Liver (tissue), 8 donors: ENCODE measurements at regions not wholly inside any gene's neighbourhood (a gene's known extent, or its start where the extent isn't known, plus 50 kb on each side); places are given as distances from the start of the nearest gene placed in this dataset.

Experiments used
- DNase-seq: peaks from one replicate; pipeline ENCODE4 v3.0.0-alpha.2; 2017; ENCODE audit warnings: low spot score
- H3K27ac ChIP-seq, 2 donors: one replicate each; pipeline ENCODE4 v1.7.0; 2013; ENCODE audit warnings: inconsistent platforms in 2 of 2, low read length in 2 of 2, control low read depth in 1 of 2, low read depth in 1 of 2, mild to moderate bottlenecking in 1 of 2
- H3K27me3 ChIP-seq, 4 donors: one replicate each; pipeline versions ENCODE4 v1.6.1 to v1.7.0; 2013; ENCODE audit warnings: low read length in 3 of 4, inconsistent platforms in 1 of 4, mild to moderate bottlenecking in 1 of 4, moderate library complexity in 1 of 4; ENCODE audit not compliant: control insufficient read depth in 4 of 4, insufficient read depth in 4 of 4
- H3K36me3 ChIP-seq, 4 donors: one replicate each; pipeline versions ENCODE4 v1.6.1 to v1.7.0; 2013; ENCODE audit warnings: low read length in 3 of 4, mild to moderate bottlenecking in 3 of 4, low read depth in 1 of 4, moderate library complexity in 1 of 4; ENCODE audit not compliant: control insufficient read depth in 4 of 4, insufficient read depth in 3 of 4
- H3K4me1 ChIP-seq, 4 donors: one replicate each; pipeline versions ENCODE4 v1.6.1 to v1.7.0; 2013; ENCODE audit warnings: low read length in 3 of 4, mild to moderate bottlenecking in 3 of 4, moderate library complexity in 1 of 4; ENCODE audit not compliant: control insufficient read depth in 4 of 4, insufficient read depth in 4 of 4
- H3K4me3 ChIP-seq, 3 donors: one replicate each; pipeline versions ENCODE4 v1.6.1 to v1.7.0; 2013; ENCODE audit warnings: low read length in 3 of 3, control low read depth in 1 of 3, low read depth in 1 of 3, mild to moderate bottlenecking in 1 of 3
- H3K9ac ChIP-seq, 2 donors: one replicate each; pipeline ENCODE4 v1.7.0; 2013; ENCODE audit warnings: low read length in 2 of 2, mild to moderate bottlenecking in 2 of 2, moderate library complexity in 2 of 2, control low read depth in 1 of 2, low read depth in 1 of 2
- H3K9me3 ChIP-seq, 4 donors: one replicate each; pipeline versions ENCODE4 v1.6.1 to v1.7.0; 2013; ENCODE audit warnings: low read length in 3 of 4; ENCODE audit not compliant: control insufficient read depth in 4 of 4
- EGR1 ChIP-seq, 2 donors: IDR thresholded peaks; 2 replicates each; pipeline ENCODE4 v1.6.1; 2016 to 2018; ENCODE audit warnings: antibody characterized with exemption in 2 of 2, low read depth in 2 of 2
- FOXA1 ChIP-seq: IDR thresholded peaks from 2 replicates; pipeline ENCODE4 v1.6.1; 2016; ENCODE audit warnings: antibody characterized with exemption
- FOXA2 ChIP-seq: IDR thresholded peaks from 2 replicates; pipeline ENCODE4 v1.6.1; 2016; ENCODE audit warnings: antibody characterized with exemption
- GABPA ChIP-seq, 2 donors: IDR thresholded peaks in 1 of 2; conservative IDR thresholded peaks in 1 of 2; 2 replicates each; pipeline ENCODE4 v1.6.1; 2016; ENCODE audit warnings: antibody characterized with exemption in 2 of 2, mild to moderate bottlenecking in 1 of 2, moderate library complexity in 1 of 2
- HNF4A ChIP-seq, 2 donors: conservative IDR thresholded peaks; 2 replicates each; pipeline ENCODE4 v1.6.1; 2016; ENCODE audit warnings: antibody characterized with exemption in 2 of 2, mild to moderate bottlenecking in 2 of 2
- HNF4G ChIP-seq: IDR thresholded peaks from 2 replicates; pipeline ENCODE4 v1.6.1; 2016; ENCODE audit warnings: antibody characterized with exemption
- JUND ChIP-seq, 2 donors: IDR thresholded peaks; 2 replicates each; pipeline ENCODE4 v1.6.1; 2016; ENCODE audit warnings: antibody characterized with exemption in 2 of 2
- NR2F2 ChIP-seq: IDR thresholded peaks from 2 replicates; pipeline ENCODE4 v1.6.1; 2016; ENCODE audit warnings: antibody characterized with exemption
- RXRA ChIP-seq, 2 donors: IDR thresholded peaks; 2 replicates each; pipeline ENCODE4 v1.6.1; 2017 to 2018; ENCODE audit warnings: antibody characterized with exemption in 2 of 2, mild to moderate bottlenecking in 1 of 2
- SP1 ChIP-seq: IDR thresholded peaks from 2 replicates; pipeline ENCODE4 v1.6.1; 2018; ENCODE audit warnings: antibody characterized with exemption, mild to moderate bottlenecking
- TAF1 ChIP-seq: conservative IDR thresholded peaks from 2 replicates; pipeline ENCODE4 v1.6.1; 2016; ENCODE audit warnings: antibody characterized with exemption, mild to moderate bottlenecking
- YY1 ChIP-seq: IDR thresholded peaks from 2 replicates; pipeline ENCODE4 v1.6.1; 2016; ENCODE audit warnings: antibody characterized with exemption, mild to moderate bottlenecking
- WGBS: extraction: QIAGEN DNeasy Blood & Tissue Kit; methylation state at CpG from one replicate; pipeline ENCODE4 v1.1.7; 2013; 5-methylcytosine and 5-hydroxymethylcytosine counted together
- TF ChIP-seq, protein P1 (sequence below): IDR thresholded peaks from 2 replicates; pipeline ENCODE4 v1.6.1; 2016; ENCODE audit warnings: antibody characterized with exemption
- TF ChIP-seq, protein P2 (sequence below): fragments of 150-350 bp; IDR thresholded peaks from 2 replicates; pipeline ENCODE4 v1.5.1; 2017; ENCODE audit warnings: improper control_type of control experiment, low read depth, low read length; ENCODE audit not compliant: missing input control
- TF ChIP-seq, protein P3 (sequence below): IDR thresholded peaks from 2 replicates; pipeline ENCODE4 v1.6.1; 2016; ENCODE audit warnings: antibody characterized with exemption
- TF ChIP-seq, protein P4 (sequence below): IDR thresholded peaks from 2 replicates; pipeline ENCODE4 v1.6.1; 2016; ENCODE audit warnings: antibody characterized with exemption, mild to moderate bottlenecking
- TF ChIP-seq, protein P5 (sequence below): IDR thresholded peaks from 2 replicates; pipeline ENCODE4 v1.6.1; 2016; ENCODE audit warnings: antibody characterized with exemption
- donor health status: healthy.
- donor health status: healthy.
- donor health status: healthy.
- donor health status: healthy.
- donor health status: healthy.

DNA sequence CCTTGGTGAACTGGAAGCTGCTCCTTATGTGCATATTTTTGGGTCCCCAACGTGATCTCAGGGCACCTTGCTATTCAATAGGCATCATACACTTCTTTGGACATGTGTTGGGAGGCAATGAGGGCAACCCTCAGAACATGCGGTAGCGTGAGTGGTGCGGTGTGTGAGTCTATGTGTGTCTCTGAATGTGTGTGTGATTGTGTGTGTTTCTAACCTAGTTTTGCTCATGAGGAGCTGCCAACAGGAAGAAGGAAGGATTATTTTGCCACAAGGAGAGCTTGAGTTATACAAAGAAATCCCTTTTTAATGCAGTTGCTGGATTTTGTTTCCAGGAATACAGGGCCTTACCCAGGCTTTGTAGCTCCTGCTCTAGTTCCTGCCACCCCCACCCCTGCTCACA, 75.8 kb upstream of the ITGA6 start:
- no peaks in the 10 kb centered on the region for H3K36me3 ChIP-seq
- peak overlapping the region; percentile 64 to 87 for H3K27ac ChIP-seq
- H3K9ac ChIP-seq, result no peak overlapping the region
- peaks cover 0 to 9% (median 5%) of the 10 kb centered on the region in 4 donors for H3K4me1 ChIP-seq
- 81% methylated on average over 4 of the region's 4 CpGs for WGBS
- no peak overlapping the region for H3K4me3 ChIP-seq
- H3K27me3 ChIP-seq, result no peaks in the 10 kb centered on the region
- no peak for DNase-seq
- TF ChIP-seq HNF4G (no peak), GABPA (IDR thresholded peaks at IDR 0.05 in 1 of 2, conservative IDR thresholded peaks at IDR 0.05 in 1 of 2) (no peak), HNF4A (conservative IDR thresholded peaks at IDR 0.05) (no peak), RXRA (IDR thresholded peaks at IDR 0.05) (no peak), EGR1 (IDR thresholded peaks at IDR 0.05; ENCODE audit: low read depth in 2 of 2) (no peak), JUND (IDR thresholded peaks at IDR 0.05) (no peak), FOXA2 (no peak), NR2F2 (no peak), TAF1 (no peak), SP1 (no peak), YY1 (no peak)
- TF ChIP-seq, protein P1, sequence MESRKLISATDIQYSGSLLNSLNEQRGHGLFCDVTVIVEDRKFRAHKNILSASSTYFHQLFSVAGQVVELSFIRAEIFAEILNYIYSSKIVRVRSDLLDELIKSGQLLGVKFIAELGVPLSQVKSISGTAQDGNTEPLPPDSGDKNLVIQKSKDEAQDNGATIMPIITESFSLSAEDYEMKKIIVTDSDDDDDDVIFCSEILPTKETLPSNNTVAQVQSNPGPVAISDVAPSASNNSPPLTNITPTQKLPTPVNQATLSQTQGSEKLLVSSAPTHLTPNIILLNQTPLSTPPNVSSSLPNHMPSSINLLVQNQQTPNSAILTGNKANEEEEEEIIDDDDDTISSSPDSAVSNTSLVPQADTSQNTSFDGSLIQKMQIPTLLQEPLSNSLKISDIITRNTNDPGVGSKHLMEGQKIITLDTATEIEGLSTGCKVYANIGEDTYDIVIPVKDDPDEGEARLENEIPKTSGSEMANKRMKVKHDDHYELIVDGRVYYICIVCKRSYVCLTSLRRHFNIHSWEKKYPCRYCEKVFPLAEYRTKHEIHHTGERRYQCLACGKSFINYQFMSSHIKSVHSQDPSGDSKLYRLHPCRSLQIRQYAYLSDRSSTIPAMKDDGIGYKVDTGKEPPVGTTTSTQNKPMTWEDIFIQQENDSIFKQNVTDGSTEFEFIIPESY, result no peak
- TF ChIP-seq, protein P2, sequence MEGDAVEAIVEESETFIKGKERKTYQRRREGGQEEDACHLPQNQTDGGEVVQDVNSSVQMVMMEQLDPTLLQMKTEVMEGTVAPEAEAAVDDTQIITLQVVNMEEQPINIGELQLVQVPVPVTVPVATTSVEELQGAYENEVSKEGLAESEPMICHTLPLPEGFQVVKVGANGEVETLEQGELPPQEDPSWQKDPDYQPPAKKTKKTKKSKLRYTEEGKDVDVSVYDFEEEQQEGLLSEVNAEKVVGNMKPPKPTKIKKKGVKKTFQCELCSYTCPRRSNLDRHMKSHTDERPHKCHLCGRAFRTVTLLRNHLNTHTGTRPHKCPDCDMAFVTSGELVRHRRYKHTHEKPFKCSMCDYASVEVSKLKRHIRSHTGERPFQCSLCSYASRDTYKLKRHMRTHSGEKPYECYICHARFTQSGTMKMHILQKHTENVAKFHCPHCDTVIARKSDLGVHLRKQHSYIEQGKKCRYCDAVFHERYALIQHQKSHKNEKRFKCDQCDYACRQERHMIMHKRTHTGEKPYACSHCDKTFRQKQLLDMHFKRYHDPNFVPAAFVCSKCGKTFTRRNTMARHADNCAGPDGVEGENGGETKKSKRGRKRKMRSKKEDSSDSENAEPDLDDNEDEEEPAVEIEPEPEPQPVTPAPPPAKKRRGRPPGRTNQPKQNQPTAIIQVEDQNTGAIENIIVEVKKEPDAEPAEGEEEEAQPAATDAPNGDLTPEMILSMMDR, result no peak
- TF ChIP-seq, protein P3, sequence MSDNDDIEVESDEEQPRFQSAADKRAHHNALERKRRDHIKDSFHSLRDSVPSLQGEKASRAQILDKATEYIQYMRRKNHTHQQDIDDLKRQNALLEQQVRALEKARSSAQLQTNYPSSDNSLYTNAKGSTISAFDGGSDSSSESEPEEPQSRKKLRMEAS, result no peak
- TF ChIP-seq, protein P4, sequence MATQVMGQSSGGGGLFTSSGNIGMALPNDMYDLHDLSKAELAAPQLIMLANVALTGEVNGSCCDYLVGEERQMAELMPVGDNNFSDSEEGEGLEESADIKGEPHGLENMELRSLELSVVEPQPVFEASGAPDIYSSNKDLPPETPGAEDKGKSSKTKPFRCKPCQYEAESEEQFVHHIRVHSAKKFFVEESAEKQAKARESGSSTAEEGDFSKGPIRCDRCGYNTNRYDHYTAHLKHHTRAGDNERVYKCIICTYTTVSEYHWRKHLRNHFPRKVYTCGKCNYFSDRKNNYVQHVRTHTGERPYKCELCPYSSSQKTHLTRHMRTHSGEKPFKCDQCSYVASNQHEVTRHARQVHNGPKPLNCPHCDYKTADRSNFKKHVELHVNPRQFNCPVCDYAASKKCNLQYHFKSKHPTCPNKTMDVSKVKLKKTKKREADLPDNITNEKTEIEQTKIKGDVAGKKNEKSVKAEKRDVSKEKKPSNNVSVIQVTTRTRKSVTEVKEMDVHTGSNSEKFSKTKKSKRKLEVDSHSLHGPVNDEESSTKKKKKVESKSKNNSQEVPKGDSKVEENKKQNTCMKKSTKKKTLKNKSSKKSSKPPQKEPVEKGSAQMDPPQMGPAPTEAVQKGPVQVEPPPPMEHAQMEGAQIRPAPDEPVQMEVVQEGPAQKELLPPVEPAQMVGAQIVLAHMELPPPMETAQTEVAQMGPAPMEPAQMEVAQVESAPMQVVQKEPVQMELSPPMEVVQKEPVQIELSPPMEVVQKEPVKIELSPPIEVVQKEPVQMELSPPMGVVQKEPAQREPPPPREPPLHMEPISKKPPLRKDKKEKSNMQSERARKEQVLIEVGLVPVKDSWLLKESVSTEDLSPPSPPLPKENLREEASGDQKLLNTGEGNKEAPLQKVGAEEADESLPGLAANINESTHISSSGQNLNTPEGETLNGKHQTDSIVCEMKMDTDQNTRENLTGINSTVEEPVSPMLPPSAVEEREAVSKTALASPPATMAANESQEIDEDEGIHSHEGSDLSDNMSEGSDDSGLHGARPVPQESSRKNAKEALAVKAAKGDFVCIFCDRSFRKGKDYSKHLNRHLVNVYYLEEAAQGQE, result no peak
- TF ChIP-seq, protein P5, sequence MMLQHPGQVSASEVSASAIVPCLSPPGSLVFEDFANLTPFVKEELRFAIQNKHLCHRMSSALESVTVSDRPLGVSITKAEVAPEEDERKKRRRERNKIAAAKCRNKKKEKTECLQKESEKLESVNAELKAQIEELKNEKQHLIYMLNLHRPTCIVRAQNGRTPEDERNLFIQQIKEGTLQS, result no peak
- H3K9me3 ChIP-seq, result no peaks in the 10 kb centered on the region

DNA sequence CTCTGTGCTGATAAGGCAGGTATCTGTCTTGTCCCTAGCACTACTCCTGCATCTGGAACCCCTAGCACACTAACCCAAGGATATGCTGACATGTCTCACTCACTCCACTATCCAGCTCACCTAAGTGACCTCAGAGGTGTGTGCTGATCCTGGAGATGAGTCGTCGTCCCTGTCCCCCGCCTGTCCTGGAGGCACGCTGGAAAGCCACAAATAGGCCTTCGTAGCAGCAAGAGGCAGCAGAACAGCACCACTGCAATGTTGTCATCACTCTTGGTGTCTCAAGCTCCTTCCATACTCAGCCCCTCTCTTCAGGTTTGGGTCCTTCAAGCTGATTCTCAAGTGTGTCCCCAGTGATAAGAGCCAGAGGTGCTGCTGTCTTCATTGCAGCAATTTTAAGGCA, 73.0 kb upstream of the ITGA6 start:
- no peak overlapping the region for H3K4me3 ChIP-seq
- TF ChIP-seq FOXA1 (no peak), HNF4A (conservative IDR thresholded peaks at IDR 0.05) (no peak), YY1 (no peak), RXRA (IDR thresholded peaks at IDR 0.05) (no peak), FOXA2 (no peak), SP1 (no peak)
- TF ChIP-seq, protein P2, result no peak
- TF ChIP-seq, protein P5, result no peak
- TF ChIP-seq, protein P3, result no peak
- H3K9me3 ChIP-seq, result no peaks in the 10 kb centered on the region
- DNase-seq, result no peak
- H3K9ac ChIP-seq, result no peak overlapping the region
- H3K27ac ChIP-seq, result no peak overlapping the region
- H3K27me3 ChIP-seq, result no peaks in the 10 kb centered on the region
- 95% methylated on average over 5 of the region's 5 CpGs for WGBS
- peaks cover 0 to 8% (median 5%) of the 10 kb centered on the region in 4 donors for H3K4me1 ChIP-seq
- H3K36me3 ChIP-seq, result no peaks in the 10 kb centered on the region
